NB4 (cell line): ENCODE measurements at regions not wholly inside any gene's neighbourhood (a gene's known extent, or its start where the extent isn't known, plus 50 kb on each side); places are given as distances from the start of the nearest gene placed in this dataset.

Source experiments
- DNase-seq: peaks from one replicate; pipeline ENCODE4 v3.0.0; 2010; ENCODE audit warnings: low read depth
- H3K4me3 ChIP-seq: one replicate; pipeline ENCODE4 v1.5.1; 2011; ENCODE audit warnings: mild to moderate bottlenecking, low read depth, low read length, moderate library complexity
- MYC ChIP-seq: IDR thresholded peaks from 2 replicates; pipeline ENCODE4 v1.6.1; 2011; ENCODE audit warnings: low read depth, low read length
- POLR2A ChIP-seq: IDR thresholded peaks from 2 replicates; pipeline ENCODE4 v1.6.1; 2011; ENCODE audit warnings: mild to moderate bottlenecking; ENCODE audit not compliant: insufficient read length; ENCODE audit errors: extremely low read depth
- TF ChIP-seq, protein P1 (sequence below): IDR thresholded peaks from 2 replicates; pipeline ENCODE4 v1.6.1; 2011; ENCODE audit warnings: low read depth, low read length
- TF ChIP-seq, protein P2 (sequence below): IDR thresholded peaks from one replicate; pipeline ENCODE4 v1.5.1; 2012; ENCODE audit warnings: low read depth, low read length

GRCh38 chr13:84985860-84986259 is 813.4 kb downstream of the SLITRK6 start:
- no peak for DNase-seq
- no peak overlapping the region for H3K4me3 ChIP-seq
- TF ChIP-seq MYC = no peak
- TF ChIP-seq POLR2A = no peak
- TF ChIP-seq, protein P1, sequence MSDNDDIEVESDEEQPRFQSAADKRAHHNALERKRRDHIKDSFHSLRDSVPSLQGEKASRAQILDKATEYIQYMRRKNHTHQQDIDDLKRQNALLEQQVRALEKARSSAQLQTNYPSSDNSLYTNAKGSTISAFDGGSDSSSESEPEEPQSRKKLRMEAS = no peak
- TF ChIP-seq, protein P2, sequence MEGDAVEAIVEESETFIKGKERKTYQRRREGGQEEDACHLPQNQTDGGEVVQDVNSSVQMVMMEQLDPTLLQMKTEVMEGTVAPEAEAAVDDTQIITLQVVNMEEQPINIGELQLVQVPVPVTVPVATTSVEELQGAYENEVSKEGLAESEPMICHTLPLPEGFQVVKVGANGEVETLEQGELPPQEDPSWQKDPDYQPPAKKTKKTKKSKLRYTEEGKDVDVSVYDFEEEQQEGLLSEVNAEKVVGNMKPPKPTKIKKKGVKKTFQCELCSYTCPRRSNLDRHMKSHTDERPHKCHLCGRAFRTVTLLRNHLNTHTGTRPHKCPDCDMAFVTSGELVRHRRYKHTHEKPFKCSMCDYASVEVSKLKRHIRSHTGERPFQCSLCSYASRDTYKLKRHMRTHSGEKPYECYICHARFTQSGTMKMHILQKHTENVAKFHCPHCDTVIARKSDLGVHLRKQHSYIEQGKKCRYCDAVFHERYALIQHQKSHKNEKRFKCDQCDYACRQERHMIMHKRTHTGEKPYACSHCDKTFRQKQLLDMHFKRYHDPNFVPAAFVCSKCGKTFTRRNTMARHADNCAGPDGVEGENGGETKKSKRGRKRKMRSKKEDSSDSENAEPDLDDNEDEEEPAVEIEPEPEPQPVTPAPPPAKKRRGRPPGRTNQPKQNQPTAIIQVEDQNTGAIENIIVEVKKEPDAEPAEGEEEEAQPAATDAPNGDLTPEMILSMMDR = no peak

DNA sequence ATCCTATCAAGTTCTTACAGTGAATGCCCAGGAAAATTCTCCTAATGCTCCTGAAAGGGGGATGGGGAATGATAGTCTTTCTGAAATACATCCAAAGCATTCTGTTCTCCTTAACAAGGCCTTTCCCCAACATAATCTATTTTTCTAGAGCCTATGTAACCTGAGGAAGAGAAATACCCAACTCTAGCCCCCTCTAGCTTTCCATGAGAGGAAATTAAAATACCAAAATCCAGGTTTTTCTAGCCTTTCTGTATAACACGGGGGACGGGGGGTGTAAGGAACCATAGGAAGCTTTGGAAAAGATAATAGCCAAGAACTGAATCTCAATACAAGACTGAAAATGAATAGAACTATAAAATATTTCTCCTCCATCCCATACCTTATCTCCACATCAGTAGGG is 815.9 kb downstream of the SLITRK6 start:
- DNase-seq = no peak
- TF ChIP-seq, protein P1 = no peak
- TF ChIP-seq, protein P2 = no peak
- no peak for TF ChIP-seq POLR2A
- no peak for TF ChIP-seq MYC
- H3K4me3 ChIP-seq = no peak overlapping the region

DNA sequence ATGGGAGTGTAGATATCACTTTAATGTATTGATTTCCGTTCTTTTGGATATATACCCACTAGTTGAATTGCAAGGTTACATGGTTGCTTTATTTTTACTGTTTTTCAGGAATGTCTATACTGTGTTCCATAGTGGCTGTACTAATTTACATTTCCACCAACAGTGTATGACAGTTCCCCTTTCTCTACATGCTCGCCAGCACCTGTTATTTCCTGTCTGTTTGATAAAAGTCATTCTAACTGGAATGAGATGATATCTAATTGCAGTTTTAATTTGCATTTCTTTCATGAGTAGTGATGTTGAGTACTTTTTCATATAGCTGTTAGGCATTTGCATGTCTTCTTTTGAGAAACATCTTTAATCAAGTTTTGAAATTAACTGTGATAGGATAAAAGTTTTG is 818.6 kb downstream of the SLITRK6 start:
- TF ChIP-seq, protein P2 = no peak
- no peak for TF ChIP-seq MYC
- TF ChIP-seq, protein P1 = no peak
- TF ChIP-seq POLR2A = no peak
- DNase-seq = no peak

GRCh38 chr13:84978851-84979250 is 820.4 kb downstream of the SLITRK6 start:
- no peak overlapping the region for H3K4me3 ChIP-seq
- no peak for TF ChIP-seq MYC
- no peak for TF ChIP-seq POLR2A
- TF ChIP-seq, protein P2 = no peak
- TF ChIP-seq, protein P1 = no peak
- DNase-seq = no peak

More for the DNA sequence above, 818.6 kb downstream of the SLITRK6 start:
- no peak overlapping the region for H3K4me3 ChIP-seq

- no peak for TF ChIP-seq POLR2A
- TF ChIP-seq, protein P1 = no peak
- TF ChIP-seq, protein P2 = no peak
- no peak for TF ChIP-seq MYC
- no peak overlapping the region for H3K4me3 ChIP-seq
- no peak for DNase-seq
These were observed 825.6 kb downstream of the SLITRK6 start for GRCh38 chr13:84973661-84974060.
